GM12874 (cell line): ENCODE measurements at regions not wholly inside any gene's neighbourhood (a gene's known extent, or its start where the extent isn't known, plus 50 kb on each side); places are given as distances from the start of the nearest gene placed in this dataset.

Experiments used
- TF ChIP-seq, protein P1 (sequence below): IDR thresholded peaks from 2 replicates; pipeline ENCODE4 v1.5.1; 2011; ENCODE audit warnings: low read depth, mild to moderate bottlenecking, control low read depth, low read length, moderate library complexity; ENCODE audit not compliant: insufficient read depth

DNA sequence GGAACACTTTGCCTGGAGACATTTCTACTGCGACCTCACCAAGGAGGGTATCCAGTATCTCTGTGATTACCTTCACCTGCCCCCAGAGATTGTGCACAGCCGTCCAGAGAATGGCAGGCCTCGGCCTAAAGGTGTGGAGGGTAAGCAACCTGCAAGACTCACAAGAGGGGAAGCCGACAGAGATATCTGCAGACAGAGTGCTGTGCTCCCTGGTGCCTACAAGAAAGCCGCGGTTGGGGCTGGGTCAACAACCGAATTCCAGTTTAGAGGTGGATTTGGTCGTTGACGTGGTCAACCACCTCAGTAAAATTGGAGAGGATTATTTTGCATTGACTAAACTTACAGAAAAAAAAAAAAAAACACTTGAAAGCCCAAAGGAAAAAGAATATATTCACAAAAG is 107.8 kb upstream of the ISL1 start:
- TF ChIP-seq, protein P1, sequence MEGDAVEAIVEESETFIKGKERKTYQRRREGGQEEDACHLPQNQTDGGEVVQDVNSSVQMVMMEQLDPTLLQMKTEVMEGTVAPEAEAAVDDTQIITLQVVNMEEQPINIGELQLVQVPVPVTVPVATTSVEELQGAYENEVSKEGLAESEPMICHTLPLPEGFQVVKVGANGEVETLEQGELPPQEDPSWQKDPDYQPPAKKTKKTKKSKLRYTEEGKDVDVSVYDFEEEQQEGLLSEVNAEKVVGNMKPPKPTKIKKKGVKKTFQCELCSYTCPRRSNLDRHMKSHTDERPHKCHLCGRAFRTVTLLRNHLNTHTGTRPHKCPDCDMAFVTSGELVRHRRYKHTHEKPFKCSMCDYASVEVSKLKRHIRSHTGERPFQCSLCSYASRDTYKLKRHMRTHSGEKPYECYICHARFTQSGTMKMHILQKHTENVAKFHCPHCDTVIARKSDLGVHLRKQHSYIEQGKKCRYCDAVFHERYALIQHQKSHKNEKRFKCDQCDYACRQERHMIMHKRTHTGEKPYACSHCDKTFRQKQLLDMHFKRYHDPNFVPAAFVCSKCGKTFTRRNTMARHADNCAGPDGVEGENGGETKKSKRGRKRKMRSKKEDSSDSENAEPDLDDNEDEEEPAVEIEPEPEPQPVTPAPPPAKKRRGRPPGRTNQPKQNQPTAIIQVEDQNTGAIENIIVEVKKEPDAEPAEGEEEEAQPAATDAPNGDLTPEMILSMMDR = no peak

DNA sequence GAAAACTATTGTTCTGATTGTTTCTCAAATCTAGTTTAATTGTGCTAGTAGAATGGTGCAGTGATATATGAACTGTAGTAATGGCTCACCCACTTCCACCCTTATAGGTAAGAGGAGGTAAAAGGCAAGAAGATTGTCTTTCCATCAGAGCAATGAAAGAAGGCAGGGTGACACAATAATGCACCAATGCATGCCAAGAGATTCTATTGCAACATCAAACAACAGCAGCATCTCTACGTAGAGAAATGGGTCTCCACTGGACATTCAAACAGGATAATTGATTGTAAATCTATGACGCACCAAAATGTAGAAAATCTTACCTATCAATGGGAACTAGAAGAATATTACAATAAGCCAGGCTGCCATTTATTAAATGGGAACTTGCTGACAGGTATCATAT is 107.0 kb upstream of the ISL1 start:
- TF ChIP-seq, protein P1 = no peak

DNA sequence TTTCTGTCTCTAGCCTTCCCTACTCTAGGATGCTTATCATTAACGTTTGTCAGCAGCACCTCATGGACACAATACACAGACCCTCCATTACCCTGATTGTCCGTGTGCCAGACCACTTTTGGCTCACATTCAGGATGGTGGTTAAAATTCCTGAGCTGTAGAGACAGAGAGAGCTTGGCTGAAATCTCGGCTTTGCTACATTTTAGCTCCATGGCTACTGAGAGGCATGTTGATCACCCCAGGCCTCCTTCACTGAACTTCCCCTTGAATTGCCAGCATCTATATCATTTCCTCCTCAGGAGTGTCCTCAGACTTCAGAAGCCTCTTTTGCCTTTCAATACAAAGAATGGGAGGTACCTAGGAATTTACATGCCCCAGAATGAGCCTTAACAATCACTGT is 104.7 kb upstream of the ISL1 start:
- TF ChIP-seq, protein P1 = no peak

DNA sequence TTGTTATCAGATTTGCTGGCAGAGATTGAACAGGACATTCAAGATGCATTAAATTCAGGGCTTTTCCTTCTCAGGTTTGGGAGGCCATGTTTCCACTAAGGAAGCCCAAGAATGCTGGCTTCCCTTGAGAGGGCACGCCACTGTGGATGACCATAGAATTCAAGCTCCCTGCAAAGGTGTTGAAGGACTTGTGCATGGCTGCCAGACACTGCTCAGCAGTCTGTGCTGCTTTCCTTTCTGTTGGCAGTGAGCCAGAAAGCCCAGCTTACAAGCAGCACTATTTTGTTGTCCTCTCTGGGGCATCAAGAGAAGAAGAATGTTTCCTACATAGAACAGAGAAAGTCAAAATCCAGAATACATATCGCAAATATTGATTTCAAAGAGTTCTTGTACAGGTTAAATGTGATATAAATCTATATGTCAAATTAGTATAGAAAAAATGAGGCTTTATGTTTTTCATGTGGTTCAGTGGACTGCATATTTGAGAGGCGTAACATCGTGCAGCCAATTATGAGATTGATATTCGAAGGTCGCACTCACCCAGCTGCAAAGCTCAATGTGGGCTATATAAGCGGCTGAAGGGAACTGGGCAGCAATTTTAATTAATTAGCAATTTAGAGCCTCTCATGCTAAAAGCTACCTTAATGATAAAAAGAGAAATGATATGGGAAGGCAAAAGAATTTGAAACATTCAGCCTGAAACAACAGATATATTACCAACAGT is 103.1 kb upstream of the ISL1 start:
- TF ChIP-seq, protein P1 = no peak

DNA sequence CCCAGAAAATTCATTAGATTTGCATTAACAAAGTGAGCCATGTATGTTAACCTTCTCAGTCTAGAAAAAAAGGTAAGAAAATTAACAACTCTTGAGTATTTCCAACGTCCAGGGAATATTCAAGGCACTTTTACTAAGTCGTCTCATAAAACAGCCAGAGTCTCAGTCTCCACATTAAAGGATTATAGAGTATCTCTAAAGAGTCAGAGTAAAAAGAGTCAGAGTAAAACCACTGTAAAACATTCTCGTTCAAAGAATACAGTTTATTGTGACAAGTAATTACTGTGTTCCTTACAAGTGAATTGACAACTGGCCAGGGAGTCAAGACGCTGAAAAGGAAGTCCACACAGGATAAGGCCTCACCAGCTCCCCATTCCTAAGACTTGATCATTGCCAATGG is 97.2 kb upstream of the ISL1 start:
- TF ChIP-seq, protein P1 = no peak

DNA sequence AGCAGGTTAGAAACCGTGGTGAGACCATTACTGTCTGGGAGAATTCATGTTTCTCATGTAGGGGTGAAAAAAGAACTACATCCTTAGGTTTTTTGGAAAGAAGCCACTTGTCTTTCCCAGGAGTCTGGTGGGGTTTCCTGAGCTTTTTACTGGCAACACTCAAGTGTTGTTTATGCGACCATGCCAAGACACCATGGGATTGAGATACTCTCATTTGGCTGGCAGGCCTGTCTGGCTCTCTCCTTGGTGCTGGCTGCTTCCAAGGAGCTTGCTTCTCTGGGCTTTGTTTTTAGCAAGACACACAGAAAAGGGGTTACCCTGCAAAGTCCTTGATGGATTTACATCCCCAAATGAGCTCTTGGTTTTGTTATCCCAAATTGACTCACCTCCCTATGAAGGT is 80.9 kb upstream of the ISL1 start:
- TF ChIP-seq, protein P1 = no peak

DNA sequence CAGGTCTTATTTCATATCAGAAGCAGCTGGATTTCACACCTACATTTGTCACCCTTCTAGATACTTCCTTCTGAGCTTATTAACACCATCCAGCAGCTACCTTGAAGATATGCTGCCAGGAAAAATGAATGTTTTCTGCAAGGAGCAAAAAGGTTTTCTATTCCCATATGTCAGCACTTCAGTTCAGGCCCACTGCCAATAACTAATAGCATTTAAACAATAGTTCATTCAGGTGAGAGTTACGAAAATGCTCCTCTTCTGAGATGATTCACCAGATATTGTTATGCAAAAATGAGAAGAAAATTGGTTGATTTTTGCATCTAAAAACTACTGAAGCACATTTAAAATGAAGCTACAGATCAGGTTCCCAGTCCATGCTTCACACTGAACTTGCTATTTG is 56.4 kb upstream of the ISL1 start:
- TF ChIP-seq, protein P1 = no peak
